ENCODE measurements at regions not wholly inside any gene's neighbourhood (a gene's known extent, or its start where the extent isn't known, plus 50 kb on each side); places are given as distances from the start of the nearest gene placed in this dataset.

DNA sequence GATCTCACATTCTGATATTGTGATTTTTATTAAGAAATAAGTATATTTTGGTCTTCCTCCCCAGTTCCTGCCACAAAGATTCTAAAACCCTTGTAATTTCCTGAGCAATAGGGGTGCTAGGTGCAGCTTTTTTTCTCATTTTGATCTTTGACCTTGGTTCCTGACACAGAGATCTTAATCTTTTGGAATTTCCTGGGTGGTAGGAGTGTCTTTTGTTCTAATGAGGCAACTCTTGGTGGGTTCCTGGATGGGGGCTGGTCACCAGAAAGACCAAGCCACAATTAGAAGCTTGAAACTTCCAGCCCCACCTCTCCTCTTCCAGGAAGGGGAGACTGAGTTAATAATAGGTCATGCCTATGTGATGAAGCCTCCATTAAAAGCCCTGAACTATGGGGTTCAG is 334.6 kb downstream of the FOXO1 start:
- H3K79me2 ChIP-seq (ENCODE audit: insufficient read depth, low read length), result no peaks in the 10 kb centered on the region
- no peaks in the 10 kb centered on the region for H4K20me1 ChIP-seq (ENCODE audit: insufficient read depth, low read length)
- H3K4me3 ChIP-seq (ENCODE audit: low read depth, low read length, poor library complexity, severe bottlenecking), result no peak overlapping the region
- no peaks in the 10 kb centered on the region for H3K27me3 ChIP-seq (ENCODE audit: insufficient read depth, low read length)
- H3F3A ChIP-seq (ENCODE audit: insufficient read depth, low read length), result no peaks in the 10 kb centered on the region
- H3K9ac ChIP-seq (ENCODE audit: low read length), result no peak overlapping the region
- peaks cover 4% of the 10 kb centered on the region for H3K4me1 ChIP-seq (ENCODE audit: insufficient read depth, low read length, severe bottlenecking)
- H3K9me2 ChIP-seq (ENCODE audit: low read depth, low read length), result no peaks in the 10 kb centered on the region
- H3K9me3 ChIP-seq (ENCODE audit: low read length), result no peaks in the 10 kb centered on the region
- TF ChIP-seq, protein P1, sequence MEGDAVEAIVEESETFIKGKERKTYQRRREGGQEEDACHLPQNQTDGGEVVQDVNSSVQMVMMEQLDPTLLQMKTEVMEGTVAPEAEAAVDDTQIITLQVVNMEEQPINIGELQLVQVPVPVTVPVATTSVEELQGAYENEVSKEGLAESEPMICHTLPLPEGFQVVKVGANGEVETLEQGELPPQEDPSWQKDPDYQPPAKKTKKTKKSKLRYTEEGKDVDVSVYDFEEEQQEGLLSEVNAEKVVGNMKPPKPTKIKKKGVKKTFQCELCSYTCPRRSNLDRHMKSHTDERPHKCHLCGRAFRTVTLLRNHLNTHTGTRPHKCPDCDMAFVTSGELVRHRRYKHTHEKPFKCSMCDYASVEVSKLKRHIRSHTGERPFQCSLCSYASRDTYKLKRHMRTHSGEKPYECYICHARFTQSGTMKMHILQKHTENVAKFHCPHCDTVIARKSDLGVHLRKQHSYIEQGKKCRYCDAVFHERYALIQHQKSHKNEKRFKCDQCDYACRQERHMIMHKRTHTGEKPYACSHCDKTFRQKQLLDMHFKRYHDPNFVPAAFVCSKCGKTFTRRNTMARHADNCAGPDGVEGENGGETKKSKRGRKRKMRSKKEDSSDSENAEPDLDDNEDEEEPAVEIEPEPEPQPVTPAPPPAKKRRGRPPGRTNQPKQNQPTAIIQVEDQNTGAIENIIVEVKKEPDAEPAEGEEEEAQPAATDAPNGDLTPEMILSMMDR (IDR thresholded peaks at IDR 0.05; ENCODE audit: low read length), result no peak
- no peak for TF ChIP-seq EZH2 (IDR thresholded peaks at IDR 0.05; ENCODE audit: borderline replicate concordance, low read length)
- no peak overlapping the region for H3K4me2 ChIP-seq (ENCODE audit: low read length)
- no peaks in the 10 kb centered on the region for H3K36me3 ChIP-seq (ENCODE audit: insufficient read depth, low read length)
- H3K27ac ChIP-seq (ENCODE audit: low read depth, low read length, poor library complexity, severe bottlenecking), result no peak overlapping the region
- no peak overlapping the region for H2AFZ ChIP-seq (ENCODE audit: low read length)

- Histone ChIP-seq H4K20me1 (ENCODE audit: insufficient read depth, low read length) (no peaks in the 10 kb centered on the region), H3K9me3 (ENCODE audit: low read length) (no peaks in the 10 kb centered on the region)
- no peak for TF ChIP-seq EZH2 (IDR thresholded peaks at IDR 0.05; ENCODE audit: borderline replicate concordance, low read length)
- TF ChIP-seq, protein P1 (IDR thresholded peaks at IDR 0.05; ENCODE audit: low read length), result no peak
Measured at GRCh38 chr13:40333226-40333625, 333.2 kb downstream of the FOXO1 start.

GRCh38 chr13:40334031-40334430 is 332.4 kb downstream of the FOXO1 start:
- H3K4me3 ChIP-seq (ENCODE audit: low read depth, low read length, poor library complexity, severe bottlenecking), result no peak overlapping the region
- no peak overlapping the region for H3K27ac ChIP-seq (ENCODE audit: low read depth, low read length, poor library complexity, severe bottlenecking)
- no peaks in the 10 kb centered on the region for H3K36me3 ChIP-seq (ENCODE audit: insufficient read depth, low read length)
- H3K9me3 ChIP-seq (ENCODE audit: low read length), result no peaks in the 10 kb centered on the region
- H3K9me2 ChIP-seq (ENCODE audit: low read depth, low read length), result no peaks in the 10 kb centered on the region
- no peak for TF ChIP-seq EZH2 (IDR thresholded peaks at IDR 0.05; ENCODE audit: borderline replicate concordance, low read length)
- TF ChIP-seq, protein P1 (IDR thresholded peaks at IDR 0.05; ENCODE audit: low read length), result no peak
- no peaks in the 10 kb centered on the region for H4K20me1 ChIP-seq (ENCODE audit: insufficient read depth, low read length)
- no peaks in the 10 kb centered on the region for H3K27me3 ChIP-seq (ENCODE audit: insufficient read depth, low read length)
- no peaks in the 10 kb centered on the region for H3K79me2 ChIP-seq (ENCODE audit: insufficient read depth, low read length)
- H3F3A ChIP-seq (ENCODE audit: insufficient read depth, low read length), result no peaks in the 10 kb centered on the region
- no peak overlapping the region for H3K4me2 ChIP-seq (ENCODE audit: low read length)
- peaks cover 13% of the 10 kb centered on the region for H3K4me1 ChIP-seq (ENCODE audit: insufficient read depth, low read length, severe bottlenecking)
- H2AFZ ChIP-seq (ENCODE audit: low read length), result no peak overlapping the region
- no peak overlapping the region for H3K9ac ChIP-seq (ENCODE audit: low read length)

More at GRCh38 chr13:40333226-40333625, 333.2 kb downstream of the FOXO1 start:
- no peak overlapping the region for H3K27ac ChIP-seq (ENCODE audit: low read depth, low read length, poor library complexity, severe bottlenecking)
- H3K27me3 ChIP-seq (ENCODE audit: insufficient read depth, low read length), result no peaks in the 10 kb centered on the region
- H3K9ac ChIP-seq (ENCODE audit: low read length), result no peak overlapping the region
- no peak overlapping the region for H3K4me2 ChIP-seq (ENCODE audit: low read length)
- no peaks in the 10 kb centered on the region for H3F3A ChIP-seq (ENCODE audit: insufficient read depth, low read length)
- H2AFZ ChIP-seq (ENCODE audit: low read length), result no peak overlapping the region
- no peaks in the 10 kb centered on the region for H3K36me3 ChIP-seq (ENCODE audit: insufficient read depth, low read length)
- no peaks in the 10 kb centered on the region for H3K79me2 ChIP-seq (ENCODE audit: insufficient read depth, low read length)
- H3K9me2 ChIP-seq (ENCODE audit: low read depth, low read length), result no peaks in the 10 kb centered on the region
- no peak overlapping the region for H3K4me3 ChIP-seq (ENCODE audit: low read depth, low read length, poor library complexity, severe bottlenecking)
- peaks cover 11% of the 10 kb centered on the region for H3K4me1 ChIP-seq (ENCODE audit: insufficient read depth, low read length, severe bottlenecking)
